ENCODE measurements at regions not wholly inside any gene's neighbourhood (a gene's known extent, or its start where the extent isn't known, plus 50 kb on each side); places are given as distances from the start of the nearest gene placed in this dataset.
"Not testable (repeated sequence)": the region's sequence is repeated elsewhere in the genome, so short reads cannot be mapped to it uniquely, and the experiment has no call there.

DNA sequence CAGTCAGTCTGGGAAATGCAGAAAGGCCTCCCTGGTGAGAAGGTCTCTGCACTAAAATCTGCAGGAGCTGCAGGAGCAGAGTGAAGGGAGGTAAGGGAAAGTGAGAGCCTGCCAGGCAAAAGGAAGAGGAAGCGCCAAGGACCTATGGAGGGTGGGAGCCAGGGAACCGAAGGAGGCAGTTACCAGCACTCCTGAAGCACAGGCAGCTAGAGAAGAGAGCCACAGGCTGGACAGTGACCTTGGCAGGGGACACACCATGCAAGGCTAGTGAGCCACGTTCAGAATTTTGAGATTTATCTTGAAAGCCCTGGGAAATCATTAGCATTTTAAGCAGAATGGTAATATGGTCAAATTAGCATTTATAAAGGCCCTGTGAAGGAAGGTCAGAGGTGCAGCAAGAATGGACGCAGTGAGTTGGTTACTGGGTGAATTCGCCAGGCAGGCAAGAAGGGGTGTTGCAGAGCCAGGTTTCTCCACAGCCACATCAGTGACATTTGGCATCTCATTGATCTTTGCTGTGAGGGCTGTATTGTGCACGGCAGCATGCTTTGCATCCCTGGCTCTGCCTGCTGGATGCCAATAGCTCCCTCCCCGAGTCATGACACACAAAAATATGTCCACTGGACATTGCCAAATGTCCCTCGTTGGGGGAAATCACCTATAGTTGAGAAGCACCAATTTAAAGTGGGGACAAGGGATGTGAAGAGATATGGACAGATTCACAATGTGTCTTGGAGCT is 54.7 kb upstream of the LANCL2 start:
- no peak for DNase-seq
- H3K4me3 Mint-ChIP-seq: no peak overlapping the region
- H3K36me3 Mint-ChIP-seq (ENCODE audit: low read depth): no peaks in the 10 kb centered on the region
- no peak overlapping the region for H3K27ac Mint-ChIP-seq
- peaks cover 6% of the 10 kb centered on the region for H3K9me3 Mint-ChIP-seq
- peaks cover 25% of the 10 kb centered on the region for H3K27me3 Mint-ChIP-seq
- peaks cover 45% of the 10 kb centered on the region for H3K4me1 Mint-ChIP-seq (ENCODE audit: low read depth)

GRCh38 chr7:55311892-55312291 is 53.2 kb upstream of the LANCL2 start:
- H3K27ac Mint-ChIP-seq; H3K9me3 Mint-ChIP-seq; H3K4me3 Mint-ChIP-seq; H3K36me3 Mint-ChIP-seq (ENCODE audit: low read depth); DNase-seq: not testable (repeated sequence)
- peaks cover 17% of the 10 kb centered on the region for H3K27me3 Mint-ChIP-seq
- H3K4me1 Mint-ChIP-seq (ENCODE audit: low read depth): peaks cover 35% of the 10 kb centered on the region

- Mint-ChIP-seq H3K27me3 (peaks cover 25% of the 10 kb centered on the region), H3K4me1 (ENCODE audit: low read depth) (peaks cover 19% of the 10 kb centered on the region)
- not testable (repeated sequence) for DNase-seq; H3K27ac Mint-ChIP-seq; H3K9me3 Mint-ChIP-seq; H3K36me3 Mint-ChIP-seq (ENCODE audit: low read depth); H3K4me3 Mint-ChIP-seq
Measured at GRCh38 chr7:55313671-55314070, 51.5 kb upstream of the LANCL2 start.

- Mint-ChIP-seq H3K27ac (no peak overlapping the region), H3K27me3 (peaks cover 34% of the 10 kb centered on the region), H3K4me3 (no peak overlapping the region), H3K9me3 (peaks cover 6% of the 10 kb centered on the region), H3K36me3 (ENCODE audit: low read depth) (no peaks in the 10 kb centered on the region), H3K4me1 (ENCODE audit: low read depth) (peaks cover 6% of the 10 kb centered on the region)
- DNase-seq: no peak
Measured at GRCh38 chr7:55314967-55315366, 50.2 kb upstream of the LANCL2 start.
